WTC11 (cell line): ENCODE measurements at regions not wholly inside any gene's neighbourhood (a gene's known extent, or its start where the extent isn't known, plus 50 kb on each side); places are given as distances from the start of the nearest gene placed in this dataset.

Source experiments
- ATF1 ChIP-seq: sonication (generic); formaldehyde crosslinking; IDR thresholded peaks from 2 replicates; pipeline ENCODE4 v1.8.1; 2023; ENCODE audit warnings: mild to moderate bottlenecking, moderate library complexity, missing genetic modification reagents
- GTF2I ChIP-seq: fragments of 250-450 bp; sonication (Bioruptor Pico); conservative IDR thresholded peaks from 2 replicates; pipeline ENCODE4 v1.4.0; 2021; ENCODE audit warnings: mild to moderate bottlenecking
- MXD4 ChIP-seq: fragments of 250-450 bp; sonication (Bioruptor Pico); IDR thresholded peaks from 2 replicates; pipeline ENCODE4 v1.8.0; 2021; ENCODE audit warnings: mild to moderate bottlenecking, moderate library complexity, borderline replicate concordance
- SP1 ChIP-seq: sonication (generic); formaldehyde crosslinking; conservative IDR thresholded peaks from 2 replicates; pipeline ENCODE4 v1.8.1; 2022; ENCODE audit warnings: missing genetic modification reagents
- ZNF121 ChIP-seq: sonication (generic); formaldehyde crosslinking; IDR thresholded peaks from 2 replicates; pipeline ENCODE4 v1.8.0; 2023; ENCODE audit warnings: missing genetic modification reagents
- ZNF317 ChIP-seq: sonication (generic); formaldehyde crosslinking; IDR thresholded peaks from 2 replicates; pipeline ENCODE4 v1.8.1; 2023; ENCODE audit warnings: low read depth, mild to moderate bottlenecking, moderate library complexity, missing genetic modification reagents, borderline replicate concordance
- TF ChIP-seq, protein P1 (sequence below): fragments of 200-600 bp; IDR thresholded peaks from 2 replicates; pipeline ENCODE4 v1.8.0; 2022; ENCODE audit warnings: antibody characterized with exemption
- TF ChIP-seq, protein P2 (sequence below): sonication (generic); formaldehyde crosslinking; IDR thresholded peaks from 2 replicates; pipeline ENCODE4 v1.8.0; 2022; ENCODE audit warnings: mild to moderate bottlenecking, missing genetic modification reagents
- TF ChIP-seq, protein P3 (sequence below): sonication (generic); formaldehyde crosslinking; IDR thresholded peaks from 2 replicates; pipeline ENCODE4 v1.8.0; 2023; ENCODE audit warnings: missing genetic modification reagents
- TF ChIP-seq, protein P4 (sequence below): sonication (generic); formaldehyde crosslinking; IDR thresholded peaks from 2 replicates; pipeline ENCODE4 v1.8.1; 2023; ENCODE audit warnings: mild to moderate bottlenecking, missing genetic modification reagents, moderate library complexity
- TF ChIP-seq, protein P5 (sequence below): sonication (generic); formaldehyde crosslinking; IDR thresholded peaks from 2 replicates; pipeline ENCODE4 v1.8.0; 2022; ENCODE audit warnings: missing genetic modification reagents
- TF ChIP-seq, protein P6 (sequence below): sonication (generic); formaldehyde crosslinking; IDR thresholded peaks from 2 replicates; pipeline ENCODE4 v1.8.0; 2022; ENCODE audit warnings: mild to moderate bottlenecking, missing genetic modification reagents

DNA sequence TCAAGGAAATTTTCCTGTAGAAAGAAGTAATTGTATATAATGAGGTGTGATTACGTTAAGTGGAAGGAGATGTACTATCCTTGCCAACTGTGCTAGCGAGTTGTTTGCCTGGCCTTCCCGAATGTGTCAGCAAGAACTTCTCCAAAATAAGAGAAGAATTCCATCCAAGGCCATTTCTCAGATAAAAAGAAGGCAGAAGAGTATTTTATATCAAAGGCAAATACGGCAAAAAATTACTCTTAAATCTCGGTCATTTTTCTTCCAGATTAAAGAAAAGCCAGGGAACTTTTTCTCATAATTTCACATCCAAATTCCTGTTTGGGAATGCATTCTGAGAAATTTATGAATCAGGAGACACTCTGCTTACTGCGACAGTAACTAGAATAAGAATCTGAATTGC, 290.6 kb downstream of the CBLN4 start:
- TF ChIP-seq, protein P1, sequence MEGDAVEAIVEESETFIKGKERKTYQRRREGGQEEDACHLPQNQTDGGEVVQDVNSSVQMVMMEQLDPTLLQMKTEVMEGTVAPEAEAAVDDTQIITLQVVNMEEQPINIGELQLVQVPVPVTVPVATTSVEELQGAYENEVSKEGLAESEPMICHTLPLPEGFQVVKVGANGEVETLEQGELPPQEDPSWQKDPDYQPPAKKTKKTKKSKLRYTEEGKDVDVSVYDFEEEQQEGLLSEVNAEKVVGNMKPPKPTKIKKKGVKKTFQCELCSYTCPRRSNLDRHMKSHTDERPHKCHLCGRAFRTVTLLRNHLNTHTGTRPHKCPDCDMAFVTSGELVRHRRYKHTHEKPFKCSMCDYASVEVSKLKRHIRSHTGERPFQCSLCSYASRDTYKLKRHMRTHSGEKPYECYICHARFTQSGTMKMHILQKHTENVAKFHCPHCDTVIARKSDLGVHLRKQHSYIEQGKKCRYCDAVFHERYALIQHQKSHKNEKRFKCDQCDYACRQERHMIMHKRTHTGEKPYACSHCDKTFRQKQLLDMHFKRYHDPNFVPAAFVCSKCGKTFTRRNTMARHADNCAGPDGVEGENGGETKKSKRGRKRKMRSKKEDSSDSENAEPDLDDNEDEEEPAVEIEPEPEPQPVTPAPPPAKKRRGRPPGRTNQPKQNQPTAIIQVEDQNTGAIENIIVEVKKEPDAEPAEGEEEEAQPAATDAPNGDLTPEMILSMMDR = no peak
- TF ChIP-seq MXD4 (CRISPR knock-in tag) (no peak), SP1 (CRISPR knock-in tag) (no peak), GTF2I (CRISPR knock-in tag) (no peak), ATF1 (CRISPR knock-in tag) (no peak), ZNF121 (CRISPR knock-in tag) (no peak), ZNF317 (CRISPR knock-in tag) (no peak)
- TF ChIP-seq, protein P2, sequence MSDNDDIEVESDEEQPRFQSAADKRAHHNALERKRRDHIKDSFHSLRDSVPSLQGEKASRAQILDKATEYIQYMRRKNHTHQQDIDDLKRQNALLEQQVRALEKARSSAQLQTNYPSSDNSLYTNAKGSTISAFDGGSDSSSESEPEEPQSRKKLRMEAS = no peak
- TF ChIP-seq, protein P3, sequence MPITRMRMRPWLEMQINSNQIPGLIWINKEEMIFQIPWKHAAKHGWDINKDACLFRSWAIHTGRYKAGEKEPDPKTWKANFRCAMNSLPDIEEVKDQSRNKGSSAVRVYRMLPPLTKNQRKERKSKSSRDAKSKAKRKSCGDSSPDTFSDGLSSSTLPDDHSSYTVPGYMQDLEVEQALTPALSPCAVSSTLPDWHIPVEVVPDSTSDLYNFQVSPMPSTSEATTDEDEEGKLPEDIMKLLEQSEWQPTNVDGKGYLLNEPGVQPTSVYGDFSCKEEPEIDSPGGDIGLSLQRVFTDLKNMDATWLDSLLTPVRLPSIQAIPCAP (CRISPR knock-in tag) = no peak
- TF ChIP-seq, protein P4, sequence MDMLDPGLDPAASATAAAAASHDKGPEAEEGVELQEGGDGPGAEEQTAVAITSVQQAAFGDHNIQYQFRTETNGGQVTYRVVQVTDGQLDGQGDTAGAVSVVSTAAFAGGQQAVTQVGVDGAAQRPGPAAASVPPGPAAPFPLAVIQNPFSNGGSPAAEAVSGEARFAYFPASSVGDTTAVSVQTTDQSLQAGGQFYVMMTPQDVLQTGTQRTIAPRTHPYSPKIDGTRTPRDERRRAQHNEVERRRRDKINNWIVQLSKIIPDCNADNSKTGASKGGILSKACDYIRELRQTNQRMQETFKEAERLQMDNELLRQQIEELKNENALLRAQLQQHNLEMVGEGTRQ (CRISPR knock-in tag) = no peak
- TF ChIP-seq, protein P5, sequence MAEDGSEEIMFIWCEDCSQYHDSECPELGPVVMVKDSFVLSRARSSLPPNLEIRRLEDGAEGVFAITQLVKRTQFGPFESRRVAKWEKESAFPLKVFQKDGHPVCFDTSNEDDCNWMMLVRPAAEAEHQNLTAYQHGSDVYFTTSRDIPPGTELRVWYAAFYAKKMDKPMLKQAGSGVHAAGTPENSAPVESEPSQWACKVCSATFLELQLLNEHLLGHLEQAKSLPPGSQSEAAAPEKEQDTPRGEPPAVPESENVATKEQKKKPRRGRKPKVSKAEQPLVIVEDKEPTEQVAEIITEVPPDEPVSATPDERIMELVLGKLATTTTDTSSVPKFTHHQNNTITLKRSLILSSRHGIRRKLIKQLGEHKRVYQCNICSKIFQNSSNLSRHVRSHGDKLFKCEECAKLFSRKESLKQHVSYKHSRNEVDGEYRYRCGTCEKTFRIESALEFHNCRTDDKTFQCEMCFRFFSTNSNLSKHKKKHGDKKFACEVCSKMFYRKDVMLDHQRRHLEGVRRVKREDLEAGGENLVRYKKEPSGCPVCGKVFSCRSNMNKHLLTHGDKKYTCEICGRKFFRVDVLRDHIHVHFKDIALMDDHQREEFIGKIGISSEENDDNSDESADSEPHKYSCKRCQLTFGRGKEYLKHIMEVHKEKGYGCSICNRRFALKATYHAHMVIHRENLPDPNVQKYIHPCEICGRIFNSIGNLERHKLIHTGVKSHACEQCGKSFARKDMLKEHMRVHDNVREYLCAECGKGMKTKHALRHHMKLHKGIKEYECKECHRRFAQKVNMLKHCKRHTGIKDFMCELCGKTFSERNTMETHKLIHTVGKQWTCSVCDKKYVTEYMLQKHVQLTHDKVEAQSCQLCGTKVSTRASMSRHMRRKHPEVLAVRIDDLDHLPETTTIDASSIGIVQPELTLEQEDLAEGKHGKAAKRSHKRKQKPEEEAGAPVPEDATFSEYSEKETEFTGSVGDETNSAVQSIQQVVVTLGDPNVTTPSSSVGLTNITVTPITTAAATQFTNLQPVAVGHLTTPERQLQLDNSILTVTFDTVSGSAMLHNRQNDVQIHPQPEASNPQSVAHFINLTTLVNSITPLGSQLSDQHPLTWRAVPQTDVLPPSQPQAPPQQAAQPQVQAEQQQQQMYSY (CRISPR knock-in tag) = no peak
- TF ChIP-seq, protein P6, sequence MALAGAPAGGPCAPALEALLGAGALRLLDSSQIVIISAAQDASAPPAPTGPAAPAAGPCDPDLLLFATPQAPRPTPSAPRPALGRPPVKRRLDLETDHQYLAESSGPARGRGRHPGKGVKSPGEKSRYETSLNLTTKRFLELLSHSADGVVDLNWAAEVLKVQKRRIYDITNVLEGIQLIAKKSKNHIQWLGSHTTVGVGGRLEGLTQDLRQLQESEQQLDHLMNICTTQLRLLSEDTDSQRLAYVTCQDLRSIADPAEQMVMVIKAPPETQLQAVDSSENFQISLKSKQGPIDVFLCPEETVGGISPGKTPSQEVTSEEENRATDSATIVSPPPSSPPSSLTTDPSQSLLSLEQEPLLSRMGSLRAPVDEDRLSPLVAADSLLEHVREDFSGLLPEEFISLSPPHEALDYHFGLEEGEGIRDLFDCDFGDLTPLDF (CRISPR knock-in tag) = no peak
